NCI-H446 (cell line): ENCODE measurements at regions not wholly inside any gene's neighbourhood (a gene's known extent, or its start where the extent isn't known, plus 50 kb on each side); places are given as distances from the start of the nearest gene placed in this dataset.
A peak's percentile ranks its signal among the peaks of the same experiment; 100 is the strongest.
"Not testable (repeated sequence)": the region's sequence is repeated elsewhere in the genome, so short reads cannot be mapped to it uniquely, and the experiment has no call there.

ENCODE experiments used
- DNase-seq, 2 experiments: peaks; one replicate each; lab custom pipeline; 2025; lab: John Stamatoyannopoulos, UW

DNA sequence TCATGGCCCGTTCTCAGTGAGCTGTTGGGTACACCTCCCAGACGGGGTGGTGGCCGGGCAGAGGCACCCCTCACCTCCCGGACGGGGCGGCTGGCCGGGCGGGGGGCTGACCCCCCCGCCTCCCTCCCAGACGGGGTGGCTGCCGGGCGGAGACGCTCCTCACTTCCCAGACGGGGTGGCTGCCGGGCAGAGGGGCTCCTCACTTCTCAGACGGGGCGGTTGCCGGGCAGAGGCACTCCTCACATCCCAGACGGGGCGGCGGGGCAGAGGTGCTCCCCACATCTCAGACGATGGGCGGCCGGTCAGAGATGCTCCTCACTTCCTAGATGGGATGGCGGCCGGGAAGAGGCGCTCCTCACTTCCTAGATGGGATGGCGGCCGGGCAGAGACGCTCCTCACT is 129.7 kb upstream of the DAAM1 start:
- not testable (repeated sequence) for DNase-seq

DNA sequence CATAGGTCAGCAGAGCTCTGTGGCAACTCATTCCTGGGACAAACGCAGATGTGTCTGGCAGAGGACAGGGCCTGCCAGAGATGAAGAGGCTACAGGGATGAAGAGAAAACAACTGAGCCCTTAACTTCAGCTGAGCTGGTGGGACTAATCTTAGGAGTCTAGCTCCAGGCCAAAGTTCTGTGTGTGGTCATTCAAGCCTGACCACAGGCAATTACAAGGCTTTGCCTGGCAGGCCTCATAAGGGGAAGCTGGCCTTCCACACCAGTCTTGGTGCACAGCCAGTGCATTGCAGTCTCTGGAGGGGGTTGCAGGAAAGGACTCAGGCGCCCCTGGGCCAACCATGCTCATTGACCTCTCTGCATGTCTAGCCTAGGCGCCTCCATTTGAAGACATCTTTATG is 127.6 kb upstream of the DAAM1 start:
- DNase-seq: no peak

DNA sequence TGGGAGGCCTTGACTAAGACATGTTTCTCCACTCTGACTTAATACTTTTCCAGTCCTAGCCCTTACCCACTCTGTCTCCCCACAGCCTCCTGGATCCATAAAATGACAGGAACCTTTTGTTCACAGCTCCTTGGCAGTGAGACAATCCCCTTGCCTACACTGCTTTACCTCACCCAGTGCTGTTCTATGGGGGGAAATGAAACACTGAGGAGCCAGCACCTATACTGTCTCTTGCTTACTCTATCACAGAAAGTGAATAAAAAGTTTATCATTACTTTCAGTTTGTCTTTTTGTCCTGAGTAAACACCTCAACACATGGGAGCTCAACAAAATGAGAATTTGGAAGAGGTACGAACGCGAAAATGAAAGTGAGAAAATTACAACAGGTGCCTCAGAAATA is 127.2 kb upstream of the DAAM1 start:
- DNase-seq: no peak

DNA sequence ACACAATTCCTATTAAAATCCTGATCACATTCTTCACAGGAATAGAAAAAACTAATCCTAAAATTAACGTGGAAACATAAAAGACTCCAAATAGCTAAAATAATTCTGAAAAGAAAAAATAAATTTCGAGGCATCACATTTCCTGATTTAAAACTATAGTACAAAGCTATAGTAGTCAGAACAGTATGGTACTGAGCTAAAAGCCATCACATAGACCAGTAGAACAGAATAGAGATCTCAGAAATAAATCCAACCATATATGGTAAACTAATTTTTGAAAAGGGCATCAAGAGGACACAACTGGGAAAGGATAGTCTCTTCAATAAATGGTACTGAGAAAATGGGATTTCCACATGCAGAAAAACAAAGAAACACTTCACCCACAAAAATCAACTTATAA is 125.2 kb upstream of the DAAM1 start:
- DNase-seq: no peak

DNA sequence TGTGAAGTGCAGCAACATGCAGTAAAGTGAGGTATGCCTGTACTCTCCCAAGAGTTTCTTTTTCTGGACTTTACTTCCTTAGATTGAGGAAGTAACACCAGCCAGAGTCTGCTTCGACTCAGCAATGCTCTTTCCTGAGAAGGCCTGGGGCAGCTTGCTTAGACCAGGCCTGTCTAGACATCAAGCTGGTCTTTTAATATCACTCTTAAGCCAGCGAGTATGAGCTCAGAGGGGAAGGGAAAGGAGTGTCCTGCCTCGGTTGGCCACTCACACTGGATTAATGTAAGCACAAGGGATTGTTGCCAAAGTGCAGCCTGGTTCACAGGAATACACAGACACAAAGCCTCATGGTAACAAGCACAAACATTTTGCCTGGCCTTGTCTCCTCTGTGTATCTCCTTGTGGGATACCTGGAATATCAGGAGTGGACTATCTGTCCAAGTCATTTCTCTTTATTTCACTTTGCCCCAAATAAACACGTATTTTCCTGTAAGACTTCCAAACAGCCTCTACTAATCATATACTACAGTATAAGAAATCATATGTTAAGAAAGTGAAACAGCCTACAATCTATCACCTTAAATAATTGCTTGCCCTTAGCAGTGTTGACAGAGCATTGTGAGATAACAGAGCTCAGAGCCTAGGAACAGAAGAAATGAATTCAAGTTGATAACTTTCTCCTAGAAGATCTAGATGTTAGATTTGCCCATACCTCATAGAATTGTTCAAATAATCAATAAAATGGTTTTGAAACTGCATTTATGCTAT is 121.2 kb upstream of the DAAM1 start:
- no peak for DNase-seq

DNA sequence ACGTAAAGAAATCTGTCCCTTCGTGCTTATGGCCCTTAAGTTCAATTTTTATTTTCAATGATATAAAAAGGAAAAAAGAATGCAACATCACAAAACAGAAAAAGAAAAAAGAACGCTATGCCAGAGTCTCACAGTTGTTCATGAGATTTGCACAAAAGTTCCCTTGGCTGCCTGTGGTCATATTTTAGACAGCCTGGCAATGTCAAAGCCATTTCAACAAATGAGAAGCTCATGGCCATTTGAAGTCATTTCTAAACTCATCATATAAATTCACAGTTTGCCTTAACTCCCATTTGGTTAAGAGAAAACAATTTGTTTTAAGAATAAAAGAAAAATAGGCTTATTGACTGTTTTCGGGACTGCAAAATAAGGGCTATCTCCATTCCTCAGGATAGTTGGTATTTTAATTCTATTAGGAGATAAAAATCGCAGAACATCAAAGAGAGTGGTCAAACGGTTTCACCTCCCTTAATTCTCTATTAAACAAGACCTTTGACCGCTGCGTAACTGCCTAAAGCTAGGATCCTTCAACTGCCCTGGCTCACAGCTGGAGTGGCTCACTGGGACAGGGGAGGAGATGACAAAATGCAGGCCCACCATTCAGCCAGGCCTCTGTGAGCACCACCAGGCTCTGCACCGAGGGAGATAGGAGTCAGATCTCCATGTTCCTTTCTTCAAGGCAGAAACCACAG is 119.2 kb upstream of the DAAM1 start:
- DNase-seq: no peak

DNA sequence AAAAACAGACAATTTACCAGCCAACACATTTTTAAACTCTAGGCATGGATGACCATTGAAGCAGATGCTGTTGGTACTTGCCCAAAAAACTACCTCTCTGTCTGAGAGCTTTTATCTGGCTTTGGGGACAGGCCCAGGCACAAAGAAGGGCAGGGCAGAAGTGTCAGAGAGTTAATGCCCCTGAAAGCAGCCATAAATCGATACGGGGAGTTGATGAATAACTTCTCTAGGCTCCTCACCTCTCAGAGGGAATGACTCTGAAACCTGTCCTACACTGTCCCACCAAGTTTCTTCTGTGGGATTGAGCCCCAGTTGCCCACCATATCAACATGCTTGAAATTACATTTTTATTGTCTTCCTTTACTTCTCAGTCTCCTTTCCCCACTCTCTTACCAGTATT is 113.0 kb upstream of the DAAM1 start:
- no peak for DNase-seq

DNA sequence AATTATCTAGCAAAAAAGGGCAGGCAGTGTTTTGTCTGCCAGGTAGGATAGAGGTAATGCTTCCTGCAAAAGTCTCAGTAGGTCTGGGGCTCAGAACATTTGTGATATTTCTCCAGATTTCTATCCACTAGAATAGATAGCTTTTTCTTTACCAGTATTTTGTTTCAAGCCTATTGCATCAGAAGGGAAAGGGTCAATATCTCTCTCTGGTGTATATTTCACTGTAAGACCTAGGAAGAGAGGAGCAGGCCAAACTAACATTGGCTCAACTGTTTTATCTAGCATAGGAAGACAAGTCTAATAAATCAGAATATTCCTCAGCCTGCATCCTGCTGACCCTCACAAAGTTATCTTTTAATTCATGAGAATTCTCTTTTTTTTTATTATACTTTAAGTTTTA is 106.7 kb upstream of the DAAM1 start:
- DNase-seq: no peak

DNA sequence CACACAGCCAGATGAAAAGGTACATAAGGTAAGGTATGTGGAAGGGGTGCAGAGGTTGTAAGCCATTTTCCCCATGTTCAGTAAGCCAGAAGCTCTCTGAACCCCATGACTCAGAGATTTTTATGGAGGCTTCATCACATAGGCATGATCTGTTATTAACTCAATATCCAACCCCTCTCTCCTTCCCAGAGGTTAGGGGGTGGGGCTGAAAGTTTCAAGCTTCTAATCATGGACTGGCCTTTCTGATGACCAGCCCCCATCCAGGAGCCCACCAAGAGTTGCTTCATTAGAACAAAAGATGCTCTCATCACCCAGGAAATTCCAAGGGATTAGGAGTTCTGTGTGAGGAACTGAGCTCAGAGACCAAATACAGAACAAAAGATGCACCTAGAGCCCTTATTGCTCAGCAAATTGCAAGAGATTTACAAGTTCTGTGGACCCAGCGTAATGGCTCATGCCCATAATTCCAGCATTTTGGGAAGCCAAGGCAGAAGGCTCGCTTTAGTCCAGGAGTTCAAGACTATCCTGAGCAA is 103.2 kb upstream of the DAAM1 start:
- DNase-seq: no peak

DNA sequence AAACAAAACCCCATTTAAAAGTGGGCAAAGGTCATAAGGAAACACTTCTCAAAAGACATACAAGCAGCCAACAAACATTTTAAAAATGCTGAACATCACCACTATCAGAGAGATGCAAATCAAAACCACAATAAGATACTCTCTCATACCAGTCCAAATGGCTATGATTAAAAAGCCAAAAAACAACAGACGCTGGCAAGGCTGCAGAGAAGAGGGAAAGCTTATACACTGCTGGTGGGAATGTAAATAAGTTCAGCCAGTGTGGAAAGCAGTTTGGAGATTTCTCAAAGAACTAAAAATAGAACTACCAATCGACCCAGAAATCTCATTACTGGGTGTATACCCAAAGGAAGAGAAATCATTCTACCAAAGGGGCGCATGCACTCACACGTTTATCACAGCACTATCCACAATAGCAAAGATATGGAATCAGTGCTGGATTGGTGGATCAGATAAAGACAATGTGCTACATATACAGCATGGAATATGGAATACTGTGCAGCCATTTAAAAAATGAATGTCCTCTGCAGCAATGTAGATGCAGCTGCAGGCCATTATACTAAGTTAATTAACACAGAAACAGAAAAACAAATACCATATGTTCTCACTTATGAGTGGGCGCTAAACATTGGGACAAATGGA is 102.1 kb upstream of the DAAM1 start:
- peak; percentile 25 to 51 for DNase-seq

DNA sequence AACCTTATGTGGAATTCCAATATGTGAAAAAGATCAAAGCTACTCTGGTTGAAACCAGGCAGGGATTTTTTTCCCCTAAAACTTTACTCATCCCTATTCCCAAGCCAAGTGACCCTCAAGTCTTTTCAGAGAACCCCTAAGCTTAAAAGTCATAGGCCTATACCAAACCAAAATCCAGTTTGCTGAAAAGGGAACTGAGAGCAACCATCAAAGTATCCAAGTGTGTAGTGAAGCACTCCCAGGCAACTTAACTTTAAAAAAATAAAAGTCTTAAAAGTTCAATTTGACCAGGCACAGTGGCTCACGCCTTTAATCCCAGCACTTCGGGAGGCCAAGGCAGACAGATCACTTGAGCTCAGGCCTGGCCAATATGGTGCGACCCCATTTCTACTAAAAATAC is 101.2 kb upstream of the DAAM1 start:
- DNase-seq: no peak

DNA sequence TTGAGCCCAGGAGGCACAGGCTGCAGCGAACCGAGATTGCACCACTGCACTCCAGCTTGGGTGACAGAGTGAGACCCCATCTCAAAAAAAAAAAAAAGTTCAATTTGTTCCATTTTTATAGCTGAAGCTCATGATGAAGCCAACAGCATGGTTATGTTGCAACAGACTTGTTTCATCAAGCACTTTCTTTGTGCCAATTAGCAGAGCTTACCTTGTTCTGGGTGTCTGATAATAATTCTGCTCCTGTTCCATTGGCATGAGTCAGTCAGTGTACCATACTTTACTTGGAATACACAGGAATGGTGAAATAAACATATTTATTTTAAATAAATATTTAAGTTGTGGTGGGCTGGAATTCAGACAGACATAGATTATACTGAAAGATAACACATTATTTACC is 100.8 kb upstream of the DAAM1 start:
- no peak for DNase-seq

DNA sequence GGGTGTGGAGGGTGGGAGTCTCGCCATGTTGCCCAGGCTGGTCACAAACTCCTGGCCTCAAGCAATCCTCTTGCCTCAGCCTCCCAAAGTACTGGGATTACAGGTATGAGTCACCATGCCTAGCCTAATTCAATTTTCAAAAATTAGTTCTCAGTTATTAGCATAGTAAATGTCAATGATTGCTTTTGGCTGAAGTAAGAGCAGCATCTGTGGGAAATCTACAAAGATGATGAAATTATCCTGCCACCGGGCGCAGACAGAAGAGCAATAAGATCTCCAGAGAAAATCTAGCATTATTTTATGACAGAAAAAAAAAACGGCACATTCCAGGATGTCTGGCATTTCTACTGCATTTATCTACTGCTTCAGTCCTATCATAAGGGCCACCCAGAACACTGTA is 97.9 kb upstream of the DAAM1 start:
- DNase-seq: no peak

DNA sequence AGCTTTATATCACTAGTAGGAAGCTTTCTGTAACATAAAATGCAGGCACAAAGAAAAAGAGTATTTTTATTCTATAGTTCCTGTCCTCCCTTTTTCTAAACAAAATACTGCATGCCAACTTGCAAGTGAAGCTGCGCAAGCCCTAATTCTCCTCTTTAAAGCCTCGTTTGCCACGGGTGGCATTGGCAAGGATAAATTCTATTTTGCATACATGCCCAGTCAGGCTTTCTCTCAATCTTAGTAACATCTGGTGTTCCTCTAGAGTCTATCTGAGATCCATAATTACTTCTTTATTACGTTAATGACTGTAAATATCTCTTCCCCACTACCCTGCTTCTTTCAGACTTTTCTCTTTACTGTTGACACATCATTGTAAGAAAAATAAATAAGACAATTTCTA is 97.1 kb upstream of the DAAM1 start:
- peak; percentile 42 to 60 for DNase-seq

DNA sequence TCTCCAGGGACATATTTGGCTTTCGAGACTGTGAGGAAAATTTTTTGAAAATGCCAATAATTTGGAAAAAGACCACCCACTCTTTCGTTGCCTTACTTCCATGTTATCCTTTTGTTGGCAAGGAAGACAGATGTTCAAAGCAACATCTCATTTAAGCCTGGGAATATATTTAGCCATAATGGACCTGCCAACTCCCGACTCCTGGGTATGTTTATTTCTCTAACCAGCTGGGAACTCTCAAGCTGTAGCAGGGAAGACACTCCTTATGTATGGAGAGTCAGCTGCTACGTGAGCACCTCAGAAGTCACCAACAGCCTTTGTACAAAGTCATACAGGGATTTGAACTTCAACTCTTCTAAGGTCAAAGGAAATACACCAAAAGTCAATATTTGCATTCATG is 96.5 kb upstream of the DAAM1 start:
- peak; percentile 42 for DNase-seq

DNA sequence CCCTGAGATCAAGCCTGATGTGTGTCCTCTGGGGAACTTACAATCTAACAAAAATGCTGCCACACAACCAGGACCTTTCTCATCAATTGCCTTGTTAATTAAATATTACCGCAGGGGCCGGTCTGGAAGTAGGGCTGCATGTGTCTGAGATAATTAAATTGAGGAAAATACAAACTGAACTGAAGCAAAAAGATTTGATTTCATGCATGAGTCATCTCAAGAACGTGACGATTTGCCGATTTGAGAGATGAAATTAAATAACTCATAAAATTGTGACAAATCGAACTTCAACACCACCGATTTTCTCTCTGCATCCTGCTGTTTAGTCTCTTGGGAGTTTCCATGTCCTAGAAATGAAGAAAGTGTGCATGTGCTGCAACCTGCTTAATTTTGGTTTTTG is 94.6 kb upstream of the DAAM1 start:
- peak in 1 of 2 experiments; percentile 18 for DNase-seq

DNA sequence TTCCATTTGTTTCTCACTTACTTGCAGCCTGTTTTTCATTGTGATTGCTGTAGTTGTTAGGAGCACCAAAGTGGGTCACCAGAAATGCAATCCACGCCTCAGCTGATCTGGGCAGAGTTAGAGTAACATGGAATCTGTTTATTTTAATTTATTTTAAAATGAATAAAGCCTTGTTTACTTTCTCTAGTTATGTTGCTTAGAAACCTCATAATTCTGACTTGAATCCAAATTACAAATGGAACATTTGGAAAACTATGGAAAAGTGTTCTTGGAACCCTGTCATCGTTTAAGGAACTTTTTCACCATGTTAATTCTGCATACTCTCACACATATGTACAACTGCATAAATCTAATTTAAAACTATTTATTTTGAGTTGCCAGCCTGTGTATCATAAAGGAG is 92.2 kb upstream of the DAAM1 start:
- no peak for DNase-seq

DNA sequence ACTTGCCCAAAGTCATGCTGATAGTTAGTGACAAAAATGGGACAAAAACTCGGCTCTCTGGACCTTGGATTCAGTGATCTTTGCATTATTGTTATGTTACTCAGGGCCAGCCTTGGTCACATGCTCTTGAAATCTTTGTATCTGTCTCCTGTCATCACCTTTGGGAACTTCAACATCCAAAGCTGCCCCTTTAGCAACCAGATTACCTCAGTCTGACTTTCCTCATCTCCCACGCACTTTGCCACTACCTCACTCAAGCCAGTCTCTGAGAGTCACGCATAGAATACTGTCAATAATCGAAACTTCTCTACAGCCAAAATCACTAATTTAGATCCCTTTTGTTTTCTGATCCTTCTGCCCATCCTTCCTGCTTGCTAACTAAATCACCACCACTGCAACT is 90.8 kb upstream of the DAAM1 start:
- no peak for DNase-seq

DNA sequence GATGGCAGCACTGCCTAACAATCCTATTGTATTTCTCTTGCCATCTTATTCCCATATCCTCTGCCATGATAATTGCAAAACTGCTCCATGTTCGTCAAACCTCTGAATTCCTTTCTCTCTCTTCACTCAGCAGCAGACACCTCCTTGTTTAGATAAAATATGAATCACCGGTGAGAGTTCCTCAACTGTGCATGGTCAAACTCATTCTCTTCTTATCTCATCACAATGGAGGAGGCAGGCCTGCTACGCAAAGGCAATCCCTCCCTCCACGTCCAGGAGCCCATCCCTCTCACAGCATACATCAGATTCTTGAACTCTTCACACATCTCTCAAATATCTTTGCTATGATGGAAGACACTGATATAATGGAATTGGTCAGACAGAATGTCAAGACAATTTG is 90.1 kb upstream of the DAAM1 start:
- DNase-seq: no peak

DNA sequence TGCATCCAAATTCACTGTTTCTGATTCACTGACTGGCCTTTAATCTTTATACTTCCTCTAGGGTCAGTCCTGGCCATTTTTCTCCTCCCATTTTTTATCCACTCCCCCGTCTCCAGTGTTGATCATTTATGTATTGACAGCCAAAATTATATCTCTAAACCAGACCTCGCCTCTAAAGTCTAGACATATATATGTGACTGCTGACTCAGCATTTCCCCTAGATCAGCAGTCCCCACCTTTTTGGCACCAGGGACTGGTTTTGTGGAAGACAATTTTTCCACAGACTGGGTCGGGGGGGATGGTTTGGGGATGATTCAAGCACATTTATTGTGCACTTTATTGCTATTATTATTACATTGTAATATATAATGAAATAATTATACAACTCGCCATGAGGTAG is 88.3 kb upstream of the DAAM1 start:
- no peak for DNase-seq

DNA sequence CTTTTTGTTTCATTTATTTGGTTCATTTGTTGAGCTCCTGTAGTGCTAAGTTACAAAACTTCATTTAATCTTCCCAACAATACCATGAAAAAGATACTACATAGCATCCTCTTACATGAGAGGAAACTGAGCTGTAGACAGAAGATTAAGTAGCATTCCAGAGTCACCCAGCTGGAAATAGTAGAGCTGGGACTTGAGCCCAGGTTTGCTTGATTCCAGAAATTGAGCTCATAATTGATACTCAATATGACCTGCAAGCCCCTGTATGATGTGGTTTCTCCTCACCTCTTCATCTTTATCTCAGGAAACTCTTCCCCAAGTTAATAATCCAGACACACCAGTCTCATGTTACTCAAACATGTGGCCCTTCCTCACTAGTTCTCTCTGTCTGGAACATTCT is 87.0 kb upstream of the DAAM1 start:
- DNase-seq: peak in 1 of 2 experiments; percentile 15

DNA sequence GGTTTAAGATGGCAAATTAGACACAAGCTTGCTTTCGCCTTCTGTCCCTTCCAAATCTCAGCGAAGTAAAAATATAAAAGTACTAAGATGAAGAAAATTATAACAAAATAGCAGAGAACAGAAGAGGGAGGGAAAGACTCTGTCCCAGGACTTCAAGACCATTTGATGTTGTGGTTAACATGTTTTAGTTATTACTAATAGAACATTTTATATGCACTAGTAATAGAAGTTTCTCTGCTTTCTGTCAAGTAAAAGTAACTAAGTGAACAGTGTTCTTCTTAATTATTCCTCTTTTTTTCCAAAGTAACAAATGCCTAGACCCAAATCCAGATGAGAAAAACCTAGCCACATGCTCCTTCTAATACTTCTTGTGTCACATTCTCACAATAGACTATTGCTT is 85.1 kb upstream of the DAAM1 start:
- no peak for DNase-seq

DNA sequence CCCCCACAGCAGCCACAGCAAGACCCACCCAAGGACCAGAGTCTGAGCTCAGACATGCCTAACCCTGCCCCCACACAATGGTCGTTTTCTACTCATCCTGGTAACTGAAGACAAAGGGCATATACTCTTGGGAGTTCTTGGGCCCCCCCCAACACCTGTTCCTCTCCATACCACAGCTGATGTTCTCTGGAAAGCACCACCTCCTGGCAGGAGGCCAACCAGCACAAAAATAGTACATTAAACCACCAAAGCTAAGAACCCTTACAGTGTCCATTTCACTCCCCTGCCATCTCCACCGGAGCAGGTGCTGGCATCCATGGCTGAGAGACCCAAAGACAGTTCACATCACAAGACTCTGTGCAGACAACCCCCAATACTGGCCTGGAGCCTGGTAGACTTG is 80.6 kb upstream of the DAAM1 start:
- DNase-seq: peak; percentile 5 to 56
